ENCODE measurements at regions not wholly inside any gene's neighbourhood (a gene's known extent, or its start where the extent isn't known, plus 50 kb on each side); places are given as distances from the start of the nearest gene placed in this dataset.

DNA sequence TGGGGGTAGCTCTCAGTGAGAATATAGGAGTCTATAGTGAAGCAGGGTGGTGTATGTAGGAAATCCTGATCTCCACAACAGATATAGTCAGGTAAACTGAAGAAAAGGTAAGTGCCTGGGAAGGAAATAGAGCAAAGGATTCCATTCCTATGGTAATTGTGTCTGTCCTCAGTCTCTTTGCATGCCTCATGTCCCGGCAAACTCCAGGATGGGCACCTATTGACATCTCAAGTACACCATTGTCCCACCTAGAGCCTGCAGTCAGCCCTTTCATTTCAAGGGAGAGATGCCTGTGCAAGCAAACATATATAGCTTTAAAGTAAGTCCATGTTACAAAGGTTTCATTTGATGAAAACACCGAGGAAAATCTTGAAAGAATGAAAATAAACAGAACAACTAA lies 257.7 kb upstream of the AZI2 start:
- Histone ChIP-seq H3K4me3 (ENCODE audit: low read length) (no peak overlapping the region), H3K27ac (ENCODE audit: low read depth, low read length) (no peak overlapping the region), H3K4me2 (ENCODE audit: low read length) (no peak overlapping the region), H3K9me2 (replicated peaks; ENCODE audit: control insufficient read depth, low read length) (no peaks in the 10 kb centered on the region), H3K79me2 (ENCODE audit: control insufficient read depth, low read length) (no peaks in the 10 kb centered on the region), H4K20me1 (ENCODE audit: control insufficient read depth, insufficient read depth, low read depth, low read length) (no peaks in the 10 kb centered on the region), H3K27me3 (ENCODE audit: control insufficient read depth, low read length) (no peaks in the 10 kb centered on the region), H3K9me3 (ENCODE audit: control insufficient read depth, insufficient read depth, low read length) (no peaks in the 10 kb centered on the region), H3K36me3 (ENCODE audit: control insufficient read depth, low read length) (no peaks in the 10 kb centered on the region), H3F3A (ENCODE audit: control insufficient read depth, insufficient read depth) (no peaks in the 10 kb centered on the region), H3K4me1 (ENCODE audit: control insufficient read depth, low read length) (no peaks in the 10 kb centered on the region)
- TF ChIP-seq, protein P1, sequence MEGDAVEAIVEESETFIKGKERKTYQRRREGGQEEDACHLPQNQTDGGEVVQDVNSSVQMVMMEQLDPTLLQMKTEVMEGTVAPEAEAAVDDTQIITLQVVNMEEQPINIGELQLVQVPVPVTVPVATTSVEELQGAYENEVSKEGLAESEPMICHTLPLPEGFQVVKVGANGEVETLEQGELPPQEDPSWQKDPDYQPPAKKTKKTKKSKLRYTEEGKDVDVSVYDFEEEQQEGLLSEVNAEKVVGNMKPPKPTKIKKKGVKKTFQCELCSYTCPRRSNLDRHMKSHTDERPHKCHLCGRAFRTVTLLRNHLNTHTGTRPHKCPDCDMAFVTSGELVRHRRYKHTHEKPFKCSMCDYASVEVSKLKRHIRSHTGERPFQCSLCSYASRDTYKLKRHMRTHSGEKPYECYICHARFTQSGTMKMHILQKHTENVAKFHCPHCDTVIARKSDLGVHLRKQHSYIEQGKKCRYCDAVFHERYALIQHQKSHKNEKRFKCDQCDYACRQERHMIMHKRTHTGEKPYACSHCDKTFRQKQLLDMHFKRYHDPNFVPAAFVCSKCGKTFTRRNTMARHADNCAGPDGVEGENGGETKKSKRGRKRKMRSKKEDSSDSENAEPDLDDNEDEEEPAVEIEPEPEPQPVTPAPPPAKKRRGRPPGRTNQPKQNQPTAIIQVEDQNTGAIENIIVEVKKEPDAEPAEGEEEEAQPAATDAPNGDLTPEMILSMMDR (IDR thresholded peaks at IDR 0.05; ENCODE audit: low read depth, low read length, poor library complexity, severe bottlenecking): no peak
- no peak for TF ChIP-seq EZH2phosphoT487 (IDR thresholded peaks at IDR 0.05; ENCODE audit: borderline replicate concordance, low read length)

DNA sequence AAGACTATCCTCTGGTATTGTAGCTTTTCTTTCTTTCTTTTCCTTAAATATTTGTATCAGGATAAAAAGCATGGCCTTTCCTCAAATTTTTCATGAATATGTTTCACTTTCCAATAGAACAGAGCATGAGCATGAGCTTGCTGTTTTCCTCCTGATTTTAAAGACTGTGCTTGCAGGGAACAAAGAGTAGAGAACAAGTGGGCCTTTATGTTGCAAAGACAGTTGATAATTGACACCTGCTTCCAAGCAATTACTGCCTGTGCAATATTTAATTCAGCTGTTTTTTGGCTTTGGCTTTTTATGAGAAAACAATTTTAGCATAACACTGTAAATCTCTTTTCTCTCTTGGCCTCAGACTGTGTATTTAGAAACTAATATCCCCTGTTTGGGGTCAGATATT lies 263.6 kb upstream of the AZI2 start:
- no peak overlapping the region for H3K4me3 ChIP-seq (ENCODE audit: low read length)
- no peaks in the 10 kb centered on the region for H3K9me2 ChIP-seq (replicated peaks; ENCODE audit: control insufficient read depth, low read length)
- no peak overlapping the region for H3K27ac ChIP-seq (ENCODE audit: low read depth, low read length)
- H3K79me2 ChIP-seq (ENCODE audit: control insufficient read depth, low read length): no peaks in the 10 kb centered on the region
- no peaks in the 10 kb centered on the region for H4K20me1 ChIP-seq (ENCODE audit: control insufficient read depth, insufficient read depth, low read depth, low read length)
- no peaks in the 10 kb centered on the region for H3K36me3 ChIP-seq (ENCODE audit: control insufficient read depth, low read length)
- H3F3A ChIP-seq (ENCODE audit: control insufficient read depth, insufficient read depth): no peaks in the 10 kb centered on the region
- no peak for TF ChIP-seq EZH2phosphoT487 (IDR thresholded peaks at IDR 0.05; ENCODE audit: borderline replicate concordance, low read length)
- TF ChIP-seq, protein P1 (IDR thresholded peaks at IDR 0.05; ENCODE audit: low read depth, low read length, poor library complexity, severe bottlenecking): no peak
- H3K27me3 ChIP-seq (ENCODE audit: control insufficient read depth, low read length): no peaks in the 10 kb centered on the region
- H3K4me1 ChIP-seq (ENCODE audit: control insufficient read depth, low read length): no peaks in the 10 kb centered on the region
- H3K9me3 ChIP-seq (ENCODE audit: control insufficient read depth, insufficient read depth, low read length): no peaks in the 10 kb centered on the region
- no peak overlapping the region for H3K4me2 ChIP-seq (ENCODE audit: low read length)

DNA sequence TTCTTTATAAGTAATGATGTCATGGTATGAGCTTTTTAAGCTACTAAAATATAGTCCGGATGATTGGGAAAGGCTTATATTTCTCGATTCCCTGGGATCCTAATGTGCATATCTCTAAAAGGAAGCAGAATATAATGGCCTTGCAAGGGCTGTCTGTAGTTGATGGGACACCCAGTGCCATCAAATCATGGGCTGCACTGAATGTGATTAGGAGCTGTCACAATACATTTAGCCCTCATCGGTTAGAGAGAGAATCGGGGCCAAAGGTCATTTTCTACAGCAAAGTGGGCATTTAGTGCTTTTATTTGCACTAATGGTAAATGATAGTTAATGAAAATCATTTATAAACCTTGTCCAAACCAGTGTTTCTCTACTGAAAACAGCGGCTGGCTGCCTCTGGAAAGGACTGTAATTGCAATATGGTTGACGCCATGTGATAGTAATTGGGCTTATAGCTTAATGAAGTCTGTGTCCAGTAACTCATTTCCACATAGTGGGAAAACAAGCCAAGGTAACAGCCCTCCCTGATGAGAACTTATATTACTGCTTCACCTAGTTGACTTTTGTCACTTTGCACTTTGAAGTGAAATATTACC lies 265.0 kb upstream of the AZI2 start:
- Histone ChIP-seq H3F3A (ENCODE audit: control insufficient read depth, insufficient read depth) (no peaks in the 10 kb centered on the region), H3K4me2 (ENCODE audit: low read length) (no peak overlapping the region), H3K27me3 (ENCODE audit: control insufficient read depth, low read length) (no peaks in the 10 kb centered on the region), H3K36me3 (ENCODE audit: control insufficient read depth, low read length) (no peaks in the 10 kb centered on the region), H4K20me1 (ENCODE audit: control insufficient read depth, insufficient read depth, low read depth, low read length) (no peaks in the 10 kb centered on the region), H3K4me3 (ENCODE audit: low read length) (no peak overlapping the region), H3K79me2 (ENCODE audit: control insufficient read depth, low read length) (no peaks in the 10 kb centered on the region), H3K4me1 (ENCODE audit: control insufficient read depth, low read length) (no peaks in the 10 kb centered on the region), H3K9me2 (replicated peaks; ENCODE audit: control insufficient read depth, low read length) (no peaks in the 10 kb centered on the region), H3K9me3 (ENCODE audit: control insufficient read depth, insufficient read depth, low read length) (no peaks in the 10 kb centered on the region), H3K27ac (ENCODE audit: low read depth, low read length) (no peak overlapping the region)
- no peak for TF ChIP-seq EZH2phosphoT487 (IDR thresholded peaks at IDR 0.05; ENCODE audit: borderline replicate concordance, low read length)
- TF ChIP-seq, protein P1 (IDR thresholded peaks at IDR 0.05; ENCODE audit: low read depth, low read length, poor library complexity, severe bottlenecking): no peak

Measured in DOHH2 (cell line).